GM12864 (cell line): ENCODE measurements at regions not wholly inside any gene's neighbourhood (a gene's known extent, or its start where the extent isn't known, plus 50 kb on each side); places are given as distances from the start of the nearest gene placed in this dataset.

Source experiments
- DNase-seq: peaks from one replicate; pipeline ENCODE4 v3.0.0-alpha.2; 2011; ENCODE audit warnings: low read depth
- H3K4me3 ChIP-seq: 2 replicates; pipeline ENCODE4 v1.5.1; 2011; ENCODE audit warnings: mild to moderate bottlenecking, low read depth, low read length, control low read depth
- CTCF ChIP-seq: IDR thresholded peaks from 2 replicates; pipeline ENCODE4 v1.5.1; 2011; ENCODE audit warnings: low read depth, mild to moderate bottlenecking, moderate library complexity, low read length, control low read depth, inconsistent platforms; ENCODE audit errors: missing control alignments

GRCh38 chr14:101511199-101511598 is 50.1 kb upstream of the DIO3 start:
- DNase-seq: no peak
- TF ChIP-seq CTCF: no peak
- H3K4me3 ChIP-seq: no peak overlapping the region
